ENCODE measurements at regions not wholly inside any gene's neighbourhood (a gene's known extent, or its start where the extent isn't known, plus 50 kb on each side); places are given as distances from the start of the nearest gene placed in this dataset.

DNA sequence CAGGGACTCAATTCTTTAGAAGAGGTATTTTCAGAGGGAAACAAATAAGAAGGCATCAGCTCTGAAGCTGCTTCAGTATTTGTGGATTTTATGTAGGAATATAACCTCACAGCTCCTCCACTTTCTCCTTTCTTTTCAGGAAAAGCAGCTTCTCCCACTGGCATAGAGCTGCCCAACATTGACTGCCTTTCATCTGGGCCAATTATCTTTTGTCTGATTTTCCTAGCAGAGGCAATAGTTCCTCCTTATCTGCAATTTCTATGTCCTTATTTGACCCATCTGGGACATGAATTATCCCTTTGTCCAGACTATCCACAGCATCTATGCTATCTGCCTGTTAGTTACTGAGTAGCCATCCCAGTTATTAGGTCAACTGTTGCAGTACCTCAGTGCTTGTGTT is 1671.2 kb upstream of the ACO1 start:
- Histone ChIP-seq H3K36me3 (no peaks in the 10 kb centered on the region), H3K4me1 (no peaks in the 10 kb centered on the region), H3K4me3 (no peak overlapping the region), H3K27ac (no peak overlapping the region), H3K9me3 (no peaks in the 10 kb centered on the region), H3K27me3 (no peaks in the 10 kb centered on the region)
- ATAC-seq (no peak), DNase-seq (no peak)
- TF ChIP-seq POLR2A (IDR thresholded peaks at IDR 0.05), result no peak
- intact Hi-C loops (cut with DNase I), result no loop called here

DNA sequence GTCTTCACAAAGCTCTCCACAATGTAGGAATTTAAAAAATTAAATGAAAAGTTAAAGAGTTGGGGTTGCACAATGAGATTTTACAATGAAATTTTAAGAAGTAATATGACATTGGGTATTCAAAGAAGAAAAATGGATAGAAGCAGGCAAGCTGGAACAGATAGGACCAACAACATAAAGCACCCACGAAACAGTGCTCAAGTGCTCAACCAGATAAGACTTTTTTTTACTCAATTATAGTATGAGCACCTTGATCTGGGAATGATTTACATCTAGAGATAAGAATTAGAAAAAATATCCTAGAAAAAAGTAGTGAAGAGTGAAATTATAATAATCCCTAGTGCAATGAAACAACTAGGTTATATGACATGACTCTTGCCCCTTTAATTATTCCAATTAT is 1670.1 kb upstream of the ACO1 start:
- Histone ChIP-seq H3K36me3 (no peaks in the 10 kb centered on the region), H3K27me3 (no peaks in the 10 kb centered on the region), H3K4me1 (no peaks in the 10 kb centered on the region), H3K27ac (no peak overlapping the region), H3K4me3 (no peak overlapping the region), H3K9me3 (no peaks in the 10 kb centered on the region)
- ATAC-seq, result no peak
- WGBS, 4 donors, result 50 to 58% (median 55%) methylated on average over 1 of the region's 1 CpG
- no peak for DNase-seq
- no peak for TF ChIP-seq POLR2A (IDR thresholded peaks at IDR 0.05)
- TF ChIP-seq, protein P1, sequence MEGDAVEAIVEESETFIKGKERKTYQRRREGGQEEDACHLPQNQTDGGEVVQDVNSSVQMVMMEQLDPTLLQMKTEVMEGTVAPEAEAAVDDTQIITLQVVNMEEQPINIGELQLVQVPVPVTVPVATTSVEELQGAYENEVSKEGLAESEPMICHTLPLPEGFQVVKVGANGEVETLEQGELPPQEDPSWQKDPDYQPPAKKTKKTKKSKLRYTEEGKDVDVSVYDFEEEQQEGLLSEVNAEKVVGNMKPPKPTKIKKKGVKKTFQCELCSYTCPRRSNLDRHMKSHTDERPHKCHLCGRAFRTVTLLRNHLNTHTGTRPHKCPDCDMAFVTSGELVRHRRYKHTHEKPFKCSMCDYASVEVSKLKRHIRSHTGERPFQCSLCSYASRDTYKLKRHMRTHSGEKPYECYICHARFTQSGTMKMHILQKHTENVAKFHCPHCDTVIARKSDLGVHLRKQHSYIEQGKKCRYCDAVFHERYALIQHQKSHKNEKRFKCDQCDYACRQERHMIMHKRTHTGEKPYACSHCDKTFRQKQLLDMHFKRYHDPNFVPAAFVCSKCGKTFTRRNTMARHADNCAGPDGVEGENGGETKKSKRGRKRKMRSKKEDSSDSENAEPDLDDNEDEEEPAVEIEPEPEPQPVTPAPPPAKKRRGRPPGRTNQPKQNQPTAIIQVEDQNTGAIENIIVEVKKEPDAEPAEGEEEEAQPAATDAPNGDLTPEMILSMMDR (IDR thresholded peaks at IDR 0.05), result no peak
- intact Hi-C loops (cut with DNase I), result no loop called here

DNA sequence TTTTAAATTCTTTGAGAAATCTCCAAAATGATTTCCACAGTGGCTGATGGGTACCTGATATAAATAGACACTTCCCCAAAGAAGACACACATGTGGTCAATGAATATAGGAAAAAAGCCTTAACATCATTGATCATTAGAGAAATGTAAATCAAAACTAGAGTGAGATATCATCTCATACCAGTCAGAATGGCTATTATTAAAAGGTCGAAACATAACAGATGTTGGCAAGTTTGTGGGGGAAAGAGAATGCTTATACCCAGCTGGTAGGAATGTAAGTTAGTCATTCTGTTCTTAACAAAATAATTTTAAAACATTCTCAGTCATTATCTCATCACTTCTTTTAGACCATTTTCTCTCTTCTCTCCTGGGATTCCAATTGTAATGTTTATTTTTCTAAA is 1666.0 kb upstream of the ACO1 start:
- Histone ChIP-seq H3K27me3 (no peaks in the 10 kb centered on the region), H3K36me3 (no peaks in the 10 kb centered on the region), H3K27ac (no peak overlapping the region), H3K4me1 (no peaks in the 10 kb centered on the region), H3K9me3 (no peaks in the 10 kb centered on the region), H3K4me3 (no peak overlapping the region)
- intact Hi-C loops (cut with DNase I), result no loop called here
- DNase-seq (no peak), ATAC-seq (no peak)
- WGBS, 4 donors, result 71 to 77% (median 74%) methylated on average over 1 of the region's 1 CpG
- TF ChIP-seq, protein P1 (IDR thresholded peaks at IDR 0.05), result no peak
- no peak for TF ChIP-seq POLR2A (IDR thresholded peaks at IDR 0.05)

DNA sequence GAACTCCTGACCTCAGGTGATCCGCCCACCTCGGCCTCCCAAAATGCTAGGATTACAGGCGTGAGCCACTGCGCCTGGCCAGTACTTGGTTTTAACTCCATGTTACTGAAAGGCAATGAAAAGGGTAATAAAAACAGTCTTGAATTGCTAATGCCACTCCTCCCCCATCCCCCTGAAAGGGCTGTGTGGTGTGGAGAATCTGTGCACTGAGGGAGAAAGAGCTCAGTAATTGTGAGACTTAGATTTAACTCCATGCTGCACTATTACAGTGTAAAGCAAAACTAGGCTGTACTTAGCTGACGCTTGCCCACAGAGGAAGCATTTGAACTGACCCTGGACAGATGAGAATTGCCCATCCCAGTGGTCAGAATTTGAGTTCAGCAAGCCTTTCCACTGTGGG is 1662.4 kb upstream of the ACO1 start:
- no peak overlapping the region for H3K27ac ChIP-seq
- DNase-seq, result no peak
- H3K27me3 ChIP-seq, result no peaks in the 10 kb centered on the region
- H3K4me3 ChIP-seq, result no peak overlapping the region
- TF ChIP-seq POLR2A (IDR thresholded peaks at IDR 0.05), result no peak
- TF ChIP-seq, protein P1 (IDR thresholded peaks at IDR 0.05), result no peak
- H3K4me1 ChIP-seq, result no peaks in the 10 kb centered on the region
- intact Hi-C loops (cut with DNase I), result no loop called here
- no peaks in the 10 kb centered on the region for H3K36me3 ChIP-seq
- peaks cover 0 to 2% (median 0%) of the 10 kb centered on the region in 12 donors for H3K9me3 ChIP-seq
- ATAC-seq, result no peak
- WGBS, 4 donors, result 84 to 91% (median 91%) methylated on average over 5 of the region's 5 CpGs

DNA sequence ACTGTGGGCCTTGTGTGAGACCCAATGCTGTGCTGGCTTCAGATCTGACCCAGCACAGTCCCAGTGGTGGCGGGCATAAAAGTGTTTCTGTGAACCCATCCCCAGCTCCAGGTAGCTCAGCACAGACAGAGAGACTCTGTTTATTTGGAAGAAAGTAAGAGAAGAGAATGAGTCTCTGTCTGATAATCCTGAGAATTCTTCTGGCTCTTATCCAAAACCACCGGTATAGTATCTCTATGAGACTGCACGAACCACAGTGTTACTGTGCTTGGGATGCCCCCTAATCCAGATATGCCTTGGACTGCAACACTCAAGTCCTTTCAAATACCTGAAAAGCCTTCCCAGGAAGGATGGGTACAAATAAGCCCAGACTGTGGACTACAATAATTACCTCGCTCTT is 1660.8 kb upstream of the ACO1 start:
- intact Hi-C loops (cut with DNase I), result no loop called here
- TF ChIP-seq, protein P1 (IDR thresholded peaks at IDR 0.05), result no peak
- no peak for TF ChIP-seq POLR2A (IDR thresholded peaks at IDR 0.05)
- H3K4me3 ChIP-seq, result no peak overlapping the region
- peaks cover 0 to 2% (median 0%) of the 10 kb centered on the region in 12 donors for H3K9me3 ChIP-seq
- H3K36me3 ChIP-seq, result no peaks in the 10 kb centered on the region
- H3K4me1 ChIP-seq, result no peaks in the 10 kb centered on the region
- no peak for ATAC-seq
- WGBS, 4 donors, result 68 to 76% (median 75%) methylated on average over 3 to 4 of the region's 4 CpGs
- no peak overlapping the region for H3K27ac ChIP-seq
- H3K27me3 ChIP-seq, result no peaks in the 10 kb centered on the region
- DNase-seq, result no peak
